GM19452 (cell line): ENCODE measurements at regions not wholly inside any gene's neighbourhood (a gene's known extent, or its start where the extent isn't known, plus 50 kb on each side); places are given as distances from the start of the nearest gene placed in this dataset.
"Not testable (repeated sequence)": the region's sequence is repeated elsewhere in the genome, so short reads cannot be mapped to it uniquely, and the experiment has no call there.

Experiments used
- ATAC-seq: cut with Tn5 transposase; IDR thresholded peaks from one replicate; pipeline ENCODE4 v1.9.1; 2021; ENCODE audit not compliant: unreplicated experiment

- no peak for ATAC-seq
These were observed 322.1 kb upstream of the CCL2 start for GRCh38 chr17:33932996-33933395.

DNA sequence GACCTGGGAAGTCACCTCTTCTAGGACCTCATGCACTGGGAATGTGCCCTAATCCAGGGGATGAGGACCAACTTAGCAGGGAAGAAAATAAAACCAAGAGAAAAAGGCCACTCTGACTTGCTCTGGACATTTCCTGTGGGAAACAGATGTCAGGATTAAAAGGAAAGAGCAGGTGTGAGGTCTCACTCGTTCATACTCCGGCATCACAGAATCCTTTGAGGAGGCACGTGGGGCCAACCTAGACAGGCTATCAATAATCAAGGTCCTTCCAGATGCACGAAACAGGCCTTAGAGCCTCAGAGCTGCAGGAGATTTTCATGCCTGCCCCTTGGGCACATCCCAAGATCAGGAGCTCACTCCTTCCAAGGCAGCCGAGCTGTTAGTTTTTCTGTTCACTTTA, 321.5 kb upstream of the CCL2 start:
- no peak for ATAC-seq

DNA sequence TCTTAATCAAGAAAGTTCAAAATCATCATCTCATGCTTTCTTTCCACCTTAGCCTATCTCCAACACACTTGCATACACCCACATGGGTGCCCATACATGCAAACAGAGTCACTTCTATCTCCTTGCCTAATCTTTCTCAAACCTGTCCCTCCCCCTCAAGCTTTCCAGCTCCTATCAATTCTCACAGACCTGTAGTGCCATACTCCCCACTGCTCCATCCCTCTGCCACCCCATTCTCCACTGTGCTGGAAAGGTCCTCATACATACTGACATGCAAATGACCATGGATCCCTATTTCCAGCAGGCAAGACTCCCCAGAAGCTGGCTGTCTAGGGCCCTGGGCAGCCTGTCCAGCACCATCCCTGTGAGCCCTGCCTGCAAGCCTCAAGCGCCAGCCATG, 320.4 kb upstream of the CCL2 start:
- no peak for ATAC-seq

GRCh38 chr17:33935822-33936221, 319.3 kb upstream of the CCL2 start:
- ATAC-seq, result no peak

GRCh38 chr17:33936764-33937163, 318.3 kb upstream of the CCL2 start:
- no peak for ATAC-seq

DNA sequence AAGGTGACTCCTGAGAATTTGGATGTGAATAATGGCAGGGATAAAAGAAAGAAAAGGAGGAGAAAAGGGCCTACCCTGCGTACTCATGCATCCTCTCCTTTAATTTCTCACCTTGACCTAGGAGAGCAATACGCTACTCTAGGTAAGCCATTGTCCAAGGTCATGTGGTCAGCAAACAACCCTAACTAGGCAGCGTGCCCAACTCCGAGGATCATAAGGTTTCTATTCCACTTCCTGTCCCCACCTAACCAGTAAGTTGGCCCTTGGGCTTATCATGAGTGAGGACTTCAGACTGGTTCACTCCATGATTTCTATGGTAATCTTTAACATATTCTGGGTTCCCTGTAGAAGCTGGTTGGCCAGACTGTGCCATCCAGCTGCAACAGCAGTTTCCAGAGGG, 315.1 kb upstream of the CCL2 start:
- ATAC-seq, result no peak

- ATAC-seq, result no peak
These were observed 314.2 kb upstream of the CCL2 start for GRCh38 chr17:33940769-33941370.

GRCh38 chr17:33941744-33942143, 313.3 kb upstream of the CCL2 start:
- ATAC-seq, result no peak

GRCh38 chr17:33942414-33942813, 312.7 kb upstream of the CCL2 start:
- no peak for ATAC-seq

DNA sequence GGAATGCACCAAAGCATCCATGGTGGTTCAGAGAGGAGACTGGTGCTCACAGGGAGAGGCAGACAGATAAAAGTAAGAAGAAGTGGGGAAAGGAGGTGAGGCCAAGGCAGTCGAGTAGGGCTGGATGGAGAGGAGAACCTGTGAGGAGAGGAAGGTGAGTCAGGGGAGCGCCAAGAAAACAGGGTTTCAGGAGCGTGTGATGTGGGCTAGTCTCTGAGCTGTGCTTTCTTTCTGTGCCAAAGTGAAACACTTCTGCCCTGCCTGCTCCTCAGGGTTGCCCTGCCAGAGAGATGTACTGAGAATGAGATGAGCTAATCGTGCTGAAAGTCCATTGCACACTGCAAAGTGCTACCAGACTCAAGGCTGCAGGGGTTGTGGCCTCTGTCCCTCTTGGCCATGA, 310.7 kb upstream of the CCL2 start:
- ATAC-seq, result no peak

GRCh38 chr17:33944826-33945225, 310.3 kb upstream of the CCL2 start:
- ATAC-seq, result no peak

DNA sequence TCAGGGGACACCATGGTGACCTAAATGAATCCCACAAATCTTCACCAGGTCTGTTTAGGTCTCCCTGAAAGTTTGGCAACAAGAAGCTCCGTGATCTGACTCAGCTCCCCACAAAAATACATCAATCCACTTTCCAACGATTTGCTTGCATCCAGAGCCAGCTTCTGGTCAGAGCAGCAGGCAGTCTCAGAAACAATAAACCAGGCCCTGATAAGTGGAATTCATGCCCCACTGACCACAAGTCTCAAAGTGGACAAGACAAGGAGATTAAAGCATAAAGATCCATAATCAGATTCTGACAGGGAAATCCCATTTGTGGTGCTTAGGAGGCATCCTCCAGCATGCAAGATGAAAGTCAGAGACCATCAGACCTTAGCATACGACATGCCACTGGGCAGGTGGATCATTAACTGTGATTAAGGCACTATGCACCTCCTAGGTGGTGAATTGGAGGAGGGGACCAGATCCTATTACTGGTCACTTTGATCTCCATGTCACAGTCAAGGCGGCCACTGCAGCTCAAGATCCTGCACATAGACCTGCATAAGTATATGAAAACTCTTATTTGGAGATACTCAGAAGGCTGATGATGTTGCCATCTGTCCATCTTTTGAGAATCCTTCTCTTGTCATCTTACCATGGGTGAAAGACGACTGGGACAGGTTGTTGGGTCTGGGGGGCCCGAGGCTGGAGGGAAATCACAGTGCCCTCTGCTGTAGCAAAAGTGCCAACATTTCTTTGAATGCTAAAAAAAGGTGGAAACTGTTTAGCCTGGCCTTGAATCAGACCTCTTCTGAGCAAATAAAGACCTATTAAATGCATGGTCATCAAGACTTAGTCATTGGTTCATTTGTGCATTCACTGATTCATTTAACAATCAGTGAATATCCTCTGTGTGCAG, 309.2 kb upstream of the CCL2 start:
- no peak for ATAC-seq

DNA sequence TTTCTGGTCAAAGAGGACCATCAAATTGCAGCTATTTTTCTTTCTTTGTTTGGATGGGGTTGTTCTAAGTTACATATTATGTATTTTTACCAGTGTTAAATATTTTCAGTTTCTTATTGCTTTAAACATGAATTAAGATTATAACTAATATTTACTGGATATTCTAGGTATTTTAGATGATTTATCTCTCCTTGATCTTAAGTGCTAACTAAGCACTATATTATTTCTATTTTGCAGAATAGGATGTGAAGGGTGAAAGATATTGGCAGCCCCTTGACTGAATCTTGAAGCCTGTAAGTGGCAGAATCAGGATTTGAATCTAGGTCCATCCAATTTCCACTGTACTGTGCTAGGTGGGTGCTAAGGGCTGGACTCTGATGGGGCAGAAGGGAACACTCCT, 307.3 kb upstream of the CCL2 start:
- no peak for ATAC-seq

DNA sequence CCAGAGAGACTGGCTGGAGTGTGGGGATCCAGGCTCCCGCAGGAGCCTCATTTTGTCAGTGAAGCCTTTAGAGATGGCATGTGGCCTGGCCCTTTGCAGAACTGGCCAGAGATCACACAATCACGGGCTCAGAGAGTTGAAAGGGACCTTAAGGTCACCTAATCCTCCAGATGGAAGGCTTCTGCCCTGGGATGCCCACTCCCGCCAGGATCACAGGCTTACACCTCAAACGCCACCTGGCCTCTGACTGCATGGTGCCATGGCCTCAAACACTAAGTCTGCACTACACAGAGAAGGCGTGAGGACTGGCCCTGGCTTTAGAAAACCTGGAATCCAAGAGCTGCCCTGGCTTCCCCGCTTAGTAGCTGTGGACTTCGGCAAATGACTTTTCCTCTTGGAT, 306.8 kb upstream of the CCL2 start:
- ATAC-seq, result no peak

- no peak for ATAC-seq
These were observed 306.0 kb upstream of the CCL2 start for GRCh38 chr17:33949100-33949499.

DNA sequence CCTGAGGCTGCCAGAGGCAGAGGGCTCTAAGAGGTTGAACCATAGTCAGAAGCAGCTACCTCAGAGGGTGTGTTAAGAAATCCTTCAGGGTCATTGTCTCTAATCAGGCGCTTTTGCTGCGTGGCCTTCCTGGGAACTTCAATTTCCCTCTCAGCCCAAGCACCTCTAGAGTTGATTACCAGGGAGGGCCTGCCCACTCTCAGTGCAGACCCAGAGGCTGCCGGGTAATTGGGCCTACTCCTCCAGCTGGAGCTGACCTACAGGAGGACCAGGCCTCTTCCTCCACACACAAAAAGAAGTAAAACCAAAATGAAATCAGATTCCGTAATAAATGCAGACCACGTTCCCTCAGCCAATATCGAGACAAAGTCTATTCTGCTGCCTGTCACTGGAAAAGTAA, 305.0 kb upstream of the CCL2 start:
- no peak for ATAC-seq

GRCh38 chr17:33952425-33952824, 302.7 kb upstream of the CCL2 start:
- ATAC-seq, result no peak

- no peak for ATAC-seq
These were observed 300.5 kb upstream of the CCL2 start for GRCh38 chr17:33954597-33954996.

GRCh38 chr17:33955461-33955860, 299.6 kb upstream of the CCL2 start:
- ATAC-seq, result no peak

- not testable (repeated sequence) for ATAC-seq
These were observed 296.0 kb upstream of the CCL2 start for GRCh38 chr17:33959098-33959497.

- ATAC-seq, result no peak
These were observed 292.0 kb upstream of the CCL2 start for GRCh38 chr17:33962857-33963655.
